Inferior parietal cortex (tissue), 1 donor: ENCODE measurements at regions not wholly inside any gene's neighbourhood (a gene's known extent, or its start where the extent isn't known, plus 50 kb on each side); places are given as distances from the start of the nearest gene placed in this dataset.

Source experiments
- DNase-seq: peaks from one replicate; pipeline ENCODE4 v3.0.0-alpha.2; 2016; ENCODE audit errors: extremely low spot score

DNA sequence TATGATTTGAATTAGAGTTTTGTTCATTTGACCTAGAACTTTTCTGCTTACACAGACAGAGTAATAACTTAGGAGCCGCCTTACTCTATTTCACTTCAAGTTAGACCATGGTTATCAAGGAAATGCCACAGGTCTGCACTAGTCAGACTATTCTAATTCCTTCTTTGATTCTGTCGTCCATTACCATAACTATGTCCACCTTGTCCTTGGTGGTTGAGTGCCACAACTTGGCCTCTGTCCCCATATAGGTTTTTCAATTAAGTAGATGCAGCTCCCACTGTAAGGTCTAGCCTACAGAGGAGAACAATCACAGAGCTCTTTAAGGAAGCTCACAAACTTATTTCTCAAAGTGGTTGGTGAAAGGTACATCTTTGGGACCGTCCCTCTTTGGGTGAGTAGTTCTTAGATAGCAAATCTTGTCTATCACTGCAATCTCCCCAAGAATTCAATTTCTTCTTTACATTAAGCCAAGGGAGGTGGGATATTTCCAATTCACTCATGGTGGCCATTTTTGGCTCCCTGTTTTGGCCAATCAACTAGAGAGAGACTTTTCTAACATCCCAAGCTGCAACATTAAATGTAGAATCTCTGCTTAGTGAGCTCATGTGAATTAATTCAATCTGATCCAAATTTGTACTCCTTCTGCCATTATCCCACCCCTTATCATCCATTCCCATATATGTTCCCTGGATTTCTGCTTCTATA, 434.6 kb downstream of the ADAMTS20 start:
- DNase-seq, result no peak

DNA sequence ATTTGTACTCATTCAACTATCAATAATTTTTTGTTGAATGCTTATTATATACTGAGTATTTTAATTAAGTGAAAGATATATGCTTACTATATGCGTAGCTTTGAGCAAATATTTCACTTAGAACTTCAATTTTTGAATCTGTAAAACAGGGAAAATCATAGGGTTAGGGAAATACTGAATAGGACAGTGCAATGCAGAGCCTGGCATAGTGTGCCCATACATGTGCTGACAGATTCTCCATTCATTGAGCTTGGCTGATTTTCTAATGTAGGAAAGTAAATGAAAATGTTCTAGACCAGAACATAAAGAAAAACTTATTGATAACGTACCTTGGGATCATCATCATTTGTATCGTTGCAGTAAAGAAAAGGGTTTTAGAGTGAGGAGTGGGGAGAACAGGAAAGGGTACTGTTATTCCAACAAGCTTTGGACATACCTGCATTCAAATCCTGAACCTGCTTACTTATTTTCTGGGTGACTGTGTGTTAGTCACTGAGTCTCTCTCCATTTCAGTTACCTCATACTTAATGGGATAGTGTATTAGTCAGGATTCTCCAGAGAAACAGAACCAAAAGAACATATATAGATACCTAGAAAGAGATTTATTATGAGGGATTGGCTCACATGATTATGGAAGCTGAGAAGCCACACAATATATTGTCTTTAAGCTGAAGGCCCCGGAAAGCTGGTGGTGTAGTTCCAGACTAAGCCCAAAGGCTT, 436.4 kb downstream of the ADAMTS20 start:
- no peak for DNase-seq

DNA sequence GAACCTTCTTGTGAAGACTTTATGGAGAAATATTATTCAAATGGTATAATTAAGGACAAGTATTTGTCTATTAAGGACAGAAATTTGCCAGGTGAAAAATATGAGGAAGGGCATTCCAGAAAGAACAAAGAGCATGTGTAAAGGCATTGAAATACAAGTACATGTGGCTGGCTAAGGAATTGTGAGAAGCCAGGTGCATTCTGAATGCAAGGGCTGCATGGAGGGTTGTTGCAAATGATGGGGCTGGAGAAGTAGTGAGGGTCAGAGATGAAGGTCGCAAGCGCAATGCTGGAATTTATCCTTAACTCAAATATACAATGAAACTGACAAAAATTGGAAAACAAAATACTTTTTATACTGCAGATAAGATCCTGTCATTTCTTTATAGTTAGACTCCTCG, 437.7 kb downstream of the ADAMTS20 start:
- no peak for DNase-seq

DNA sequence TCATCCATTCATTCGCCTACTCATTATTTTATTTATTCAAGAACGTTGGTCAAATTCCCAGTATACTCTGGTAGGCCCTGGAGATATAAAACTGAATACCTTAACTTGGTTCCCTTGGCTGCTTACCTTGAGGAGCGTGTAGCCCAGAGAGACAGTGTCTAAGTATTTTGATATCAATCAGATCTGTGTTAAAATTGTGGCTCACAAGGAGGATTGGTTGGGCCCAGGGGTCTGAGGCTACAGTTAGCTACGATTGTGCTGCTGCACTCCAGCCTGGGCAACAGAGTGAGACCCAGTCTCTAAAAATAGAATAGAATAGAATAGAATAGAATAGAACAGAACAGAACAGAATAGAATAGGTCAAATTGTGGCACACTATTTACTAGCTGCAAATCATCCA, 438.4 kb downstream of the ADAMTS20 start:
- no peak for DNase-seq

DNA sequence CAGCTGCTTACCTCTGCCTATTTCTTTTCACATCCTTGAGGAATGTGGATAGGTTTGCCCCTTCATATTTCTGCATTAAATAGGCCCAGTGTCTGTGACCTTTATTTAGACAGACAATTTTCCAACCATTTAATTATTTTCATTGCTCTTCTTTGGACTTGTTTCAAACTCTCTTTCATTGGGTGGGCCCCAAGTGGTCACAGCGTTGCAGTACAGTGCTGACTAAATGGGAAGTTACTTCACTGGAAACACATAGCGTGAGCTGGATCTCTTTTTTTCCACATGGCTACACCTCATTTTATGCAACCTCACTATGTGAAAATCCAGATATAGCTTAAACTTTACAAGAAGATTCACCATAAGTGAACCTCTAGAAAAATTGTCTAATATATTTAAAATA, 438.9 kb downstream of the ADAMTS20 start:
- DNase-seq, result no peak

DNA sequence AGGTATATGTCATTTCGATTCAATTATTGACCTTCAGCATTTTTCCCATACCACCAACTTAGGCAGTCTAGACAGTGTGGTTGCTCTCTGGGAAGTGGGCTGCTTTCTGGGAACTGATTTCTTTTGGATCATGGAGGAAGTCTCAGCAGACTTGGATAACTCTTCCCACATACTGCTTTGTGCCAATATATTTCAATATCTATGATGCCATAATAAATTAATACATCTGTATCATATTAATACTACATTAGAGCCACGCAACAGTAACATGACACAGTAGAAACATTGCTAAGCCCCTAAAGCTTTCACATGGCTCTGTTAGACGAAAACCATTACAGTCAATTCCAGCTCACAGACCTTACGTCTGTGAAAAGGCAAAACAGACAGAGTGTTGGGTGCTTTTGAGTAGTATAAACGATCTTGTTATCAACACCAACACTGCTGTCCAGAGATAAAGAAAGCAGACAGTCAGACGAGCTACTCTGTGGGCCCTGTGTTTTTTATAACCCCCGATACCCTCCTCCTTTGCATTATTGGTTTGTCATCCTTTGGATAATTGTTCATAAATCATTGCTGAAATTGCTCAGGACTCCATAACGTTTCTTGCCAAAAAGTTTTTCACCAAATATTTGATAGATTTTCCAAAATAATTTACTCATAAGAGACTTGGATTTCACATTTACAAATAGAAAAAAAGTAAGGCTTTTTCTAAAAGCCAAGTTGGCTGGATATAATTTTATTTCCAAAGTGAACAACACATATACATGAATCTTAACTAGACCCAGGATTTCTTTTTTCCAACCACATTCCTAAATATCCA, 439.7 kb downstream of the ADAMTS20 start:
- DNase-seq, result no peak

DNA sequence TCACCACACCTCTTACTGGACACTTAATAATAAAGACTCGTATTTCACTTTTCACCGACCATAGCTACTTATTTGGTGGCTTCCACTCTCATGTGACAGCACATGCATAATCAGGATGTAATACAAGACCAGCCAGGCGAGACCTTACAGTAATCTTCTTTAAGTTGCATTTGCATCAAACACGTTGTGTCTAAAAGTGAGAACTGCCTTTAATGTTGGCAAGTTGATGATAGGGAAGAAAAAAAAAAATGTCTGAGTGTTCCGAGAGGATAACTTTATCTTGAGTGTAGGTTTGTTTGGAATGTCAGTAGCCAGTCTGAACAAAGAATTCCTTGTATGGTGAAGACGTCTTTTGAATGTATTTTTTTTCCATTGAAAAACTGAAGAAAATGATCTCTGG, 440.4 kb downstream of the ADAMTS20 start:
- no peak for DNase-seq

DNA sequence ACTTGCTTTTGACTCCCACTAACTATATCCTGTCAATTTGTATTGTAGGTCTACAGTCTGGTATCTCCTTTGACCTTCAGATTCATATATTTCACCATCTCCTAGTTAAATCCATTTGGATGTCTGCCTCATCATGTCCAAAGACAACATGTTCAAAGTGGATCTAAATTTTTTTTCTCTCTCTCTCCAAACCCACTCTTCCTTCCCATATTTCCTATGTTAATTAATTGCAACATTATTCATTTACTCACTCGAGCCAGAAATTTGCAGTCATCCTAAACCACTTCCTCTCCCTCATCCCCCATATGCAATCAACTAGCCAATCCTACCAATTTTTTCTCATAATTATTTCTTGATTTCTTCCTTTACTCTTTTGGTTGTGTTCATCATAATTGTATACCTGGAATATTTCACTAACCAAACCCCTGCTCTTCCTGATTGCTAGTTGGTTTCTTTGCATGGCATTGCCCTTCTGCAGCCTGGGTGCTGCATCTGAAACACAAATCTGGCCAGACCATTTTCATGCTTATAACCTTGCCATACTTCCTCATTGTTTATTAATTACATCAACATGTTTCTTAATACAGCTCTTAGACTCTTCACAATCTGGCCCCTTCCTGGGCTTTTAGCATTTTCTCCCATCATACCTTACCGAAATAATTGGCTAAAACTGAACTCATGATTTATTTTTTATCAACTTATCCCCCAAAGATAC, 442.2 kb downstream of the ADAMTS20 start:
- DNase-seq, result no peak

DNA sequence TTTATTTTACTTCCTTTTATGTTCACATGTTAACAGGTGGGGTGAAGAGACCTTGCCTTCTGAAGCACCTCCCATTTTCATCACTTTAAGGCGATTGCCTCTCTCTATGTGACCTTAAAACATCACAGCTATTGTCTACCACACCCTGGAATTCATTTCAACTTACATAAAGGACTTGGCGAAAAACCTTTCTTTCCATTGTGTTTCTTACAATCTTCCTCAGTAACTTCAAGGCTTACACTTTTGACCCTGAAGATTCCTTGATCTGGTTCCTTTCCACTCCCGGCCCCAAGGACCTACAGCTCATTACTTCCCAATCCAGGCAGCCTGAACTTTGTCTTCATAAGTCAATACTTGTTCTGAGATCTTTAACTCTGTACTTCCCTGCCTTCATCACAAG, 443.3 kb downstream of the ADAMTS20 start:
- no peak for DNase-seq

DNA sequence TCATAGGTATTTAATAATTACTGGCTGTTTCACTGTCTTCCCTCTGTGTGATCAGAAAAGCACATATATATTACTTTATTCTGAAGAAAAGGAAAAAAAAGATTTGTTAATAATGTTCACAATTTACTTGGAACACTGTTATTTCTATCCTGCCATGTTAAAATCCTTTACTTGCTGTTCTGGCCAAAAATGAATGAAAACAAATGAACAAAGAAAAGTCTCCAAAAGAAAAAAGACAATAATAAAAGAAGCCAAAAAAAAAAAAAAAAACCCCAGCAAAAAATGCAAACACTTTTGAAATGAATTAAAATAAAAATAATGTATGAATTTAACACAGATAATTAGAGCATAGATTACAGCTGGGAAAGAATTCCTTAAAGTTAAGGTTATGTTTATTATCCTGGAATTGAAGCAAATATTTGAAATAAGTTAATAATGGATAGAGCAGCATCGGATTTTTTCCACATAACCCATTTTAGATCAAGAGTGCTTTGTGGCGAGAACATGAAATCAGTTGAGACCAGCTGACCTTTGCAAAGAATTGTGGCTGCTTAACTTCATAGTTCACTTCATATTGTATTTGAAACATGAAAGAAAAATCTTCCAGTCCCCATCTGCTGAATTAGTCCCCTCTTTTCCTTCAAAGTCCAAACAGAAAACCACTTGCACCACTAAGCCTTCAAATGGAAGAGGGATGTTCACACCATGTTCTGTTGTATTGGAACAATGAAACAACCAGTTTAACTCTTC, 444.8 kb downstream of the ADAMTS20 start:
- DNase-seq, result no peak

DNA sequence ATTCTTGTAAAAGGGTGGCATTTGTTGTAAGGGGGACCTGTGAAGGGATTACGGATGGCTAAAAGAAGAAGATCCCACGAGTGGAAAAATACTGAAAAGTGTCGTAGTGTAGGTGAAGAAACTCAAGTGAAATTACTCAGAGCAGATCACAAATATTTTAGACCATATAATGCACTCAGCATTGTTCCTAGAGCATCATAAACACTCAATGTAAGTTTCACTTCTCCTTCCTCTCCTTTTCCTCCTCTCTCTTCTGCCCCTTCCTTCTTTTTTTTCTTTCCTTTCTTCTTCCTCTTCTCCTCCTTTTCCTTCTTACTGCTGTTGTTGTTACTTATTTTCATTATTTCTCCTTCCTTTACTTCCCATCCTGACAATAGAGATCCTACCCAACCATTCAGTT, 445.6 kb downstream of the ADAMTS20 start:
- DNase-seq, result no peak

DNA sequence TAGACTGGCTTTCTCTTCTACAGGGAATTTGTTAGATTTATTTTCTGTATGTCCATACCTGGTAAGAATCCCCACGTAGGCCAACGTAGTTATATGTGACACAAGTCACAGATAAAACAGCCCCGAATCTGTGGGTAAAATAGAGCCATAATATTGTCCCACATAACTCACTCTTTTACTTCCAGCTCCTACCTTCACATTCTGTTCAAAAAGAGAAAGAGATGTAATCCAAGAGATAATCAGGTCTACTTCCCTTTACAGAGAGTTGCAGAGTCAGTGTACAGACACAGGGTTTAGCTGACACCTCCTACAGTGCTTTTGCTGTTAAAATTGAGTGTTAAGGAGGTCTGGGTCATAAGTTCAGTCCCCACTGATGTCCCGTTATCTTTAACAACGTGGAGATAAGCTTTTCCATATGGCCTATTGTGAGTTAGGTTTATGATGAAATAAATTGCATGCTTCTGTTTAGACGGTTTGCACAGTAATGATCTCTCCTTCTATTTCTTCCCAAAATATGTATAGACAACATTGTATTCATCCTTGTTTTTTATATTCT, 446.5 kb downstream of the ADAMTS20 start:
- DNase-seq, result no peak

DNA sequence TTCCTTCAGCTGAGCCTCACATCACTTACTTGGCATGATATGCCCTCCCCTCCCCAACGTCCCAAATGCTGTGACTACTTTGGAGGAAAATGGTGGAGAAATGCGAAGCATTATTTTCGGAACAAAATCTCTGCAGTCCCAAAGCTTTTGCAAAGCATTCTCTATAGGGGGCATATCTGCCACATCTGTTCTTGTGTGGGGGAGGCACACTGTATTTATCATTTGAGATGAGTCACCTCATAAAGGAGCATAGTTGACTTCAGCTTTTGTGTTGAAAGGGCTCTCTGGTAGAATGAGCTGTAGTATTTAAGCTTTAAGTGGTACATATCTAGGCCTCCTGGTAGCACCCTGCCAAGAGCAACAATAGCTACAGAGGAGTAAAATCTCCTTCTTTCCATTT, 447.5 kb downstream of the ADAMTS20 start:
- no peak for DNase-seq

DNA sequence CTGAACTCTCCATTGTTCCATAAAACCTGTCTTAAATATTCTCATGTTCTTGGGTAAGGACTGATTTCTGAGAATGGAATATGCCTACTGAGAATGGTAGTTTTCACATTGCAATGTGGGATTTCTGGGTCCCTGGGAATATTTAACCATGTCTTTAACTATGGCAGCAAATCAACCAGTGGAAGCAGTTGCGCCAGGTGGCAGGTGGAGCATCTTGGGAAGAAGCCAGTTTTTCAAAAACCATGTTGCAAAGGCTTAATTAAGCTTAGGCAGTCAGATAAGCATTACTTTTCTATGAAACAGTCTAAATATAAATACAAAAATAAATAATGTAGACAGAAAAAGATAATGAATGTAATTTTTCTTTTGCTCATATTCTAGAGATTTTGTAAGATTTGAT, 448.1 kb downstream of the ADAMTS20 start:
- DNase-seq, result no peak

DNA sequence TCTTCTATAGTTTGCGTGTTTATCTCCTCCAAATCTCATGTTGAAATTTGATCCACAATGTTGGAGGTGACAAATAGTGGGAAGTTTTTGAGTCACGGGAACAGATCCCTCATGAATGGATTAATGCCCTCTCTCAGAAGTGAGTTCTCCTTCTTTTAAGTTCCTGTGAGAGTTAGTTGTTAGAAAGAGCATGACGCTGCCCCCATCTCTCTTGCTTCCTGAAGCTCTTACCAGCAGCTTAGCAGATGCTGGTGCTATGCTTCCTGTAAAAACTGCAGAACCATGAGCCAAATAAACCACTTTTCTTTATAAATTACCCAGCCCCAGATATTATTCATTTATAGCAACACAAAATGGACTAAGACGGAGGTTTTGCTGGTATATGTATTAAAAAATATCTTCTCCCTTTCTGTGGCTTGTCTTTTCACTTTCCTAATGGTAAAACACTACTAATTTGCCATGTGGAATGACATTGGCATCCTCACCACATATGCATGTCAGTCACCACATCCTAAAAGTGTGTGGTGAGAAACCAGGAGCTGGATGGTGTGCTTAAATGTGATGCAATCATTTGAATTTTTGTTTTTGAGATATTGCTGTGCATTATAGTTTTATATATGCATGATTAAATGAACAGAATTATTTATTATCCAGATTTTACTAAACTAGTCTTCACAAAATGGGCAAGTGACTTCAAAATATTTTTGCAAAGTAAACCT, 449.3 kb downstream of the ADAMTS20 start:
- DNase-seq, result no peak

DNA sequence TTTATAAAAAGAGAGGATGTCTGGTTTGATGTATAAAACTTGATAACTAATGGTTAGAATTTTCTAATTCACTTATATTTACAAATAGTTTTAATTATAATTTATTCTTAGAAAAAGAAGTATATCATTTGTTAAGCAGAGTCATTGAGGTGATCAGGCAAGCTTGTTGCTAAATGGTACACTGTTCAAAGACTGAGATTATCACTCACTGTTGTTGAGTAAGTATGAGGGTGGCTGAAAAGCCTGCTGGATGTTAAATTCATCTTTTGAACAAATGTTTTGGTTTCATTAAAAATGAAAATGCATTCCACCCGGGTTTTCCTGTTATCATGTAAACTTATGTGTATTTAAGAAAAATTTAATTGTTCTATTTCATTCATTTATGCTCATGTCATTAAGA, 451.8 kb downstream of the ADAMTS20 start:
- DNase-seq, result no peak

DNA sequence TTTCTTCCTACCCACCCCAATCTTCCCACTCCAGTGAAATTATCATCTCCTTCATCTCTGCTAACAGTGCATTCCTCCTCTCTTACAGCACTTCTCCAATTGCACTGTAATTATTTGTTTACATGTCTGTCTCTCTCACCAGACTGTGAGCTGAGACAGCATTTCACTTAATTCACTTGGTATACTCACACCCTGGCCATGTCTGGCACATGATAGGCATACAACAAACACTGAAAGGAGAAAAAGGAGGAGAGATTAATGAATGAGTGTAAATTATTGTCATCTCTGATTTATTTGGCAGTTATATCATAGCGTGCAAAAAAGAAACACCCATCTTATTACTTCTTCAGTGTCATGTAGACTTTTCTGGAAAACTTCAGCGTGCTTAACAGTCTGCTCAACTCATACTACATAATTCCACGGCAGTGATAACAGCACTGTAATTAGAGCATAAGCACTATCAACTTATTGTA, 452.3 kb downstream of the ADAMTS20 start:
- no peak for DNase-seq

DNA sequence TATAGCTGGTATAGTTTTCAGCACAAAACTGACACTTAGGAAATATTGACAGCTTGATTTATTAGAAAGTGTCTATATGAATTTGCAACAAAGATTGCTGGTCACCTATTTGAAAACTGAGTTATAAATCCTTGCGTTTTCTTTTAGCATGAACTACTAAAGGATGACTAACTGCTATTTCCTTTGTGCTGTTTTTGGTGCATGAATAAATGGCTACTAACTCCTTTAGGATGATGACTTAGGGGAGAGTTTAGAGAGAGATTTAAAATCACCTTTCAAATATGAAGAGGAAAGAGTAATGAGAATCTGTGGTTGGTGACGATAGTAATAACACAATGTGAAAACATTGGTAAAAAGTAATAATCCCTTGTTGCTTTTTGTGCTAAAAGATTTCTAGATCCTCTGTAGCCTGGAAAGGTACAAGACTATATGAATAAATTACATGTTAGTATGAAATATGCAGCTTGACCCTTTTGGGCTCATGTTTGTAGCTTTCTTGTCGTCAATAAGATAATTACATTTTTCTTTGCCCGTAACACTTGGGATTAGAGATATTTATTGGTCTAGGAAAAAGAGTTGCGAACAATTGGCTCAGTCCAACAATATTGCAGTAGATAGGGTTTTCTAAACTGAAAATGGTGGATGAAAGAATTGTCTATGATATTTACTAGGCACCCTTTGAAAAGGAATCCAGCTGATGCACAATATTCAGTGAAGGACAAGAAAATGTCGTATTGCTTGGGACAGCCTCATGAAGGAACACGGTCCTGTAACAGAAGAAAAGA, 453.0 kb downstream of the ADAMTS20 start:
- DNase-seq, result no peak

DNA sequence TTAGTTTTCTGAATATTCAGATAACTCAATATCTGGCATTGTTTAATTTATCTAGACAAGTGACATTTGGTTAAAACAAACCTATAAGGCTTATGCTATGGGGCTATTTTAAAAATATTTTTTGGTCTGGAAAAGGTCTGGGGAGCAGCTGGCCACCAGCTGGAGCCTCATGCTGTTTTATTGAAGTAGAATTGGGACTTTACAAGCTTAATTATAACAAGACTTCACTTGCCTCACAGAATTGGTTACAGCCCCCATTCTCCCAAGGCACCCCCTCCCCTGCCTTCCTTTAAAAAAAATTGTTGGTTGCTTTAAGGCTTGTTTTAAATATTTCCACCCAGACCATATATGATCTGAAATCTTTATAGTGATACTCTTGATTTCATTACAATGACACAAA, 453.9 kb downstream of the ADAMTS20 start:
- no peak for DNase-seq
